ENCODE measurements at regions not wholly inside any gene's neighbourhood (a gene's known extent, or its start where the extent isn't known, plus 50 kb on each side); places are given as distances from the start of the nearest gene placed in this dataset.

- in situ Hi-C loops (cut with MboI): no loop called here
- WGBS (ENCODE audit: insufficient coverage, low coverage, missing lambda C conversion rate): 28% methylated on average over 10 of the region's 10 CpGs
- DNase-seq (ENCODE audit: extremely low read depth in 1 of 4, low spot score in 3 of 4): no peak
- Histone ChIP-seq H3K4me1 (replicated peaks in 1 of 2; ENCODE audit: control insufficient read depth in 2 of 2, insufficient read depth in 2 of 2, low read length in 2 of 2) (peaks cover 0 to 9% of the 10 kb centered on the region in 2 experiments; a peak in 2 of 5 replicates), H3K9ac (ENCODE audit: insufficient read depth in 1 of 2, low read depth in 2 of 2, low read length in 2 of 2) (no peak overlapping the region), H3K36me3 (ENCODE audit: control insufficient read depth, insufficient read depth, low read length) (no peaks in the 10 kb centered on the region), H2AFZ (ENCODE audit: low read depth, low read length) (peak overlapping the region; percentile 65), H3K79me2 (ENCODE audit: control insufficient read depth, insufficient read depth, low read length) (no peaks in the 10 kb centered on the region), H3K9me3 (replicated peaks; ENCODE audit: control insufficient read depth, insufficient read depth, low read depth, low read length) (no peaks in the 10 kb centered on the region), H4K20me1 (replicated peaks; ENCODE audit: control insufficient read depth, insufficient read depth, low read length) (no peaks in the 10 kb centered on the region), H3K4me2 (ENCODE audit: insufficient read depth, low read length) (peak overlapping the region; percentile 26; the same call in 1 of the 2 replicates), H3K27ac (ENCODE audit: extremely low read depth, low read depth, low read length) (no peak overlapping the region), H3K9me1 (ENCODE audit: control insufficient read depth, insufficient read depth, low read length) (no peaks in the 10 kb centered on the region), H3K27me3 (ENCODE audit: control insufficient read depth in 2 of 2, insufficient read depth in 2 of 2, low read length in 2 of 2) (no peaks in the 10 kb centered on the region), H3K4me3 (no peak overlapping the region)
- intact Hi-C loops (cut with micrococcal nuclease): no loop called here
- POLR2A ChIA-PET: interaction anchor here (0.9 kb wide), 1 partner anchor 8 kb away, joined by 3 read pairs; no protein-coding TSS in a partner anchor
- CTCF ChIA-PET (ENCODE audit: low intra/inter-chr PET ratio): no interaction called here
- no TSS peak for BruUV-seq (replicated peaks)
- no peak for FAIRE-seq
- ATAC-seq: peak; percentile 26
- TF ChIP-seq ZNF174 (CRISPR knock-in tag; IDR thresholded peaks at IDR 0.05): no peak
- TF ChIP-seq BRF2 (IDR thresholded peaks at IDR 0.05; ENCODE audit: borderline replicate concordance, insufficient read depth, insufficient read length): no peak
- no peak for TF ChIP-seq E2F6 (IDR thresholded peaks at IDR 0.05; ENCODE audit: borderline replicate concordance in 1 of 2, extremely low read depth in 1 of 2, insufficient read depth in 1 of 2, insufficient read length in 1 of 2, low read depth in 1 of 2, low read length in 1 of 2, poor library complexity in 1 of 2, severe bottlenecking in 1 of 2)
- 0 out of 2 replicates have a peak, but pooled peaks have one; percentile 14 for TF ChIP-seq TCF3 (CRISPR knock-in tag; IDR thresholded peaks at IDR 0.05)
- TF ChIP-seq ID3 (CRISPR knock-in tag; IDR thresholded peaks at IDR 0.05): no peak
- no peak for TF ChIP-seq ID3 (tag; IDR thresholded peaks at IDR 0.05)
- no peak for TF ChIP-seq KLF1 (tag; IDR thresholded peaks at IDR 0.05)
- TF ChIP-seq TSHZ1 (CRISPR knock-in tag; IDR thresholded peaks at IDR 0.05): no peak
- TF ChIP-seq SAP30 (IDR thresholded peaks at IDR 0.05; ENCODE audit: borderline replicate concordance, insufficient read depth, low read depth, low read length, poor library complexity, severe bottlenecking): no peak
- TF ChIP-seq RAD51 (IDR thresholded peaks at IDR 0.05; ENCODE audit: borderline replicate concordance, low read depth): no peak
- TF ChIP-seq MTA3 (IDR thresholded peaks at IDR 0.05; ENCODE audit: borderline replicate concordance): no peak
- no peak for TF ChIP-seq ARHGAP35 (IDR thresholded peaks at IDR 0.05; ENCODE audit: partially characterized antibody)
- no peak for TF ChIP-seq ETS1 (conservative IDR thresholded peaks at IDR 0.05; ENCODE audit: control insufficient read depth, low read depth, low read length)
Measured at GRCh38 chr10:28975891-28976531, 298.7 kb downstream of the BAMBI start.
